Breast epithelium (tissue), 3 donors: ENCODE measurements at regions not wholly inside any gene's neighbourhood (a gene's known extent, or its start where the extent isn't known, plus 50 kb on each side); places are given as distances from the start of the nearest gene placed in this dataset.

ENCODE experiments used
- CTCF ChIP-seq, 3 donors: fragments of 450-650 bp; IDR thresholded peaks; one replicate each; pipeline ENCODE4 v1.5.1; 2016 to 2017; ENCODE audit warnings: antibody characterized with exemption in 3 of 3, mild to moderate bottlenecking in 3 of 3, moderate library complexity in 3 of 3
- POLR2A ChIP-seq: fragments of 450-650 bp; IDR thresholded peaks from one replicate; pipeline ENCODE4 v1.6.1; 2016; ENCODE audit warnings: antibody characterized with exemption, mild to moderate bottlenecking, moderate library complexity

GRCh38 chr21:35150562-35151226 is 101.6 kb upstream of the RUNX1 start:
- TF ChIP-seq CTCF (IDR thresholded peaks at IDR 0.05) = no peak
- TF ChIP-seq POLR2A = no peak
